GM21423 (cell line): ENCODE measurements at regions not wholly inside any gene's neighbourhood (a gene's known extent, or its start where the extent isn't known, plus 50 kb on each side); places are given as distances from the start of the nearest gene placed in this dataset.
A peak's percentile ranks its signal among the peaks of the same experiment; 100 is the strongest.

Experiments used
- ATAC-seq: cut with Tn5 transposase; IDR thresholded peaks from one replicate; pipeline ENCODE4 v1.9.1; 2021; ENCODE audit warnings: mild to moderate bottlenecking, moderate library complexity; ENCODE audit not compliant: unreplicated experiment

DNA sequence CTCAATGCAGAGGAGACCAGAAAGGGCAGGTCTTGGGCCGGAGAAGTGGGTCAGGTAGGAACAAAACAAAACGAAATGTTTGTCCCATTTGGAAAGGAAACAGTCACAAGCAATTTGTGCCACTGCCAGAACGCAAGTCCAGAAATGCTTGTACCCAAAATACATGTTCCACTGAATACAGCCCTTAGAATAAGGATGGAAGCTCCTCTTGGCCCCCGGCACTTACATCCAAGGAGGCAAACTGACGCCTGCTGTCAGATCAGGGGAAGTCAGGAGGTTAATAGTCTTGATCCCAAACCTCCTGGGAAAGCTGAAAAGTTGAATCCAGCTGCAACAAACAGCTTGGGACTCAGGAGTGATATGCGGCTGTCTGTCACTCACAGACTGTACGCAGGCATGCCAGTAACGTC is 75.9 kb upstream of the GALNT2 start:
- no peak for ATAC-seq

DNA sequence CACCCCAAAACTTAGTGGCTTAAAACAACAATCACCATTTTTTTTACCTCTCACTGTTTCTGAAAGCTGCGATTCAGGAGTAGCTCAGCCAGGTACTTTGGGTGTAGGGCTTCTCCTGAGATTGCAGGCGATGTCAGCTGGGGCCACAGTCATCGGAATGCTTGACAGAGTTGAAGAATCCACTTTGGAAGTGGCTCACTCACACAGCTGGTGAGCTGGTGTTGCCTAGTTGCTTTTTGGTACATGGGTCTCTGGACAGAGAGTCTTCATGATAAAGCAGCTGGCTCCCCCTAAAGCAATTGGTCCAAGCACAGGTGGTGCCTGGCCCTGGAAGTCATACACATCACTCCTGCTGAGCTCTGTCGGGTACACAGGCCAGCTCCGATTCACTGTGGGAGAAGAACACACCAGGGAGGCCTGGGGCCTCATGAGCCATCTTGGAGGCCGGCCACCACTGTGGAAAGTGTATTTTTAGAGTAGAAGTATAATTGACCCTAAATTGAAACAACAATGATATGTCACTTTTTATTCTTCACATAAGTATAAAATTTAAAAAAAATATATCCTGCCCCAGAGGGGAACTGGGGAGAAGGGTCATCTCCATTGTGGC is 75.2 kb upstream of the GALNT2 start:
- no peak for ATAC-seq

DNA sequence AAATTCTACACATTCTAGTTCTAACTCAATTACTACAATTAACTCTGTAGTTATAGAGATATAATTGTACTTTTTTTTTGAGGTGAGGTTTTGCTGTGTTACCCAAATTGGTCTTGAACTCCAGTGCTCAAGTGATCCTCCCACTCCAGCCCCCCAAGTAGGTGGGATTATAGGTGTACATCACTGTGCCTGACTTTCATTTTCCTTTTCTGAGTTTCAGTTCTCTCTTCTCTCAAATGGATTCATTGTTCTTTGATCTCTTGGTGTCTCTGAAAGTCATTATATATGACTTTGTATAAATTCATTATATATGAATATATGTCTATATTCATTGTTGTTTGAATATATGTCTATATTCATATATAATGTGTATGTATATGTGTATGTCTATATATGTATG is 74.0 kb upstream of the GALNT2 start:
- peak; percentile 63 for ATAC-seq

DNA sequence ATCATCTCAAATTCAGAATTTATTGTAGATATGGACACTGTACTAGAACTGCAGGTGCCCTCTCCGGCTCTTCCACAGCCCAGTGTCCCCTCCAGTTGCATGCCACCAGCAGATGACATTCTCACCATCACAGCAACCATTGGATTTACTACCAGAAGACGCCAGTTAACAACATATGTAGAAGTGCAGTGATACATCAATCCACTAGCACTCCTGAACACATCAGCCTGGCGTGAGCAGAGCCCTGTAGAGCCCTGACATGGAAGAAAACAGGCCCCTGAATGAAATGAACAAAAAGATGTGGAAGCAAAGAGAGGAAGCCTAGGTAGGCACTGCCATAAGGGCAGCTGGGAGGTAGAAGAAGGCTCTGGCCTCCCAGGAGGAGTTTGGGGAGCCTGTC is 73.1 kb upstream of the GALNT2 start:
- ATAC-seq, result no peak

DNA sequence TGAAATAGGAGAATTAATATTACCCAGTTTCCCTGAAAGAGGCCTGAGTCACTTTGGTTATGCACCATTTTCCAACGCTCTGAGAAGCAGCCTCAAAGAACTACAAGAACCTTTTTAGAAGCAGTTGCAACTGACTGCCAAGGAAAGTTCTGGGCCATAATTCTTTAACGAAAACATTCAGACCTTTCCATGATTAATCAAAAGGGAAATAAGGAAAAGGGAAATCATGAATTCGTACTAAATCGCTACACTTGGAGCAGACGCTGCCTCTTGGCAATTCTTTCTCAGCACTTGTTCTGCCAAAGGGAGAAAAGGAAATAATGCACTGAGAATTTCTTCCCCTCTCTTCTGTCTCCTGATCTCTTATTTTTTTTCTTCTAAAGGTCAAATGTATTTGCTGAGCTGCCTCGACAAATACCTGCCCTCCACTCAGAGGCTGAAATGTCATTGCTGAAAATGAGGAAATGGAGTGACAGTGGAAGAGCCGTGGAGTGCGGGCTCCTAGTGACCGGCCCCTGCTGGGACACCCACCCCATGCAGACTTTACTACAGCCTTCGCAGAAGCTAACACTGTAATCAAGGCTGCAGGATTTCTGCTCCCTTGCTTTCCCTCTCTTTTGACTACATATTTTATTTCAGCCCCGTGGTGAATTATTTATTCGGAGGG is 67.9 kb upstream of the GALNT2 start:
- ATAC-seq, result no peak

DNA sequence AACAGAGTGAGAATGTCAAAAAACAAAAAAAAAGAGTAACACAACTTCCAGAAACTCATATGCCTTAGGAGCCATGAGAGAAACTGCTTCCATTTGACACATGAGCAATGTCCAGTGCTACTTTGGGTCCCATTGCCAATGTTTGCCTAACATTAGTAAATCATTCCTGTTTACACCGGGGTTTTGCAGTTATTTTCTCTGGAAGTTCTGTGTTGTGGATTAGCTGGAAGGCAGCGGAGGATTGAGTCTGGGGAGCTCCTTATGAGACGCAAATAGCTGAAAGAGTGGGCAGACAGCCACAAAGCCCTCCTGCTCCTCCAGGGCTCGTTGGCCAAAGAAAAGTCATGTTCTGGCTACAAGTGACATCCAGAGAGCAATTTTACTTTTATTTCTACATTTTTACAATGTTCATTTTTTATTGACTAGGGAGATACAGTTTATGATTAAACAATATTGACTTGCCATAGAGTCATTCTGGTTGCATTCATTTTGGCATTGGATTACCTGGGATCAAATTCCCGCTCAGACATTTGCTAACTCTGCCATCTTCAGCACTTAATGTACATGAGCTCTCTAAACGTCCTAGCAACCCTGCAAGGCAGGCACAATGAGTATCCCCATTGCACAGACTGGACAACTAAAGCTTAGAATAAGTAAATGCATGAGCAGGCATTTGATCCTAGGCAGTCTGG is 66.4 kb upstream of the GALNT2 start:
- ATAC-seq, result no peak

DNA sequence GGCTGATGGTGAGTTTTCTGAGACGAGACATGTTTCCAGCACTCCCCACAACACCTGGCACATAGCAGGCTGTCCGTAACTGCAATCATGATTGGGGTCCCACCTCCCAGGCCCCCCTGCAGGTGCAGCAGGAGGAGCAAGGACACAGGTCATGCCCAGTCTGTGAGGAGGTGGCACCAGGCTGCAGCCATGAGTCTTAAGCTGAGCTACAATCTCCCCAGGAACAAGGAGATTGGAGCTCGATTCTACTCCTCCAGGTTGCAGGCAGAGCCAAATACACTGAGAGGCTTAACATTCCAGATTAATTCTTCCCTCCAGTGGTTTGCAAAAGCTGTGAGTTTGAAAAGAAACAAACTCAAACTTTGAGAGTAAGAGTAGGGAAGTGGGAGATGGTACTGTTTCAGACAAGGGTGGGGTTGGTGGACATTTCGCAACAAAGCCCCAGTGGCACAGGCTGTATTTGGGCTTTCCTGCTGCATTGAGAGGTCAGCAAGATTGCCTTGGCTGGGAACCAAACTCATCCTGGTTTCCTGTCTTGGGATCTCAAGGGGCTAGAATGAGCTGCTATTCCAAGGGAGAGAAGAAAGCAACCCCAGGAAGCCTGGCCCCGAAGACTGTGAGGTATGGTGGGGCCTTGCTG is 64.8 kb upstream of the GALNT2 start:
- ATAC-seq, result no peak

DNA sequence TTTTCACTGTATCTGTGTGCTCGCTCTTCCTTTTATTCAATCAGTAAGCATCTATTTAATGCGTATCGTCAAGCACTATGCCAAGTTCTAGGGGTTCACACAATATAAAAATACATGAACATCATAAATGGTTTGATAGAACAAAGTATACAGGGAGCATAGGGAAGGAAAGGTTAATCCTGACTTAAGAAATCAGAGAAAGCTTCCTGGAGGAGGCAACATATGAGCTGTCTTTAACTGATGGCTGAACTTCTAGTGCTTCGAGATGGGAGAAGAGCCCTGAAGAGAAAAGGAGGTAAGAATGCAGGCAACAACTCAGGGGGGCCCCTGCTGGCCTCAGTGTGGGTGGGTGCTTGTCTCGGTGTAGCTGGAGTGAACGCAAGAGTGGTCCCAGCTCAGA is 63.6 kb upstream of the GALNT2 start:
- ATAC-seq, result no peak

DNA sequence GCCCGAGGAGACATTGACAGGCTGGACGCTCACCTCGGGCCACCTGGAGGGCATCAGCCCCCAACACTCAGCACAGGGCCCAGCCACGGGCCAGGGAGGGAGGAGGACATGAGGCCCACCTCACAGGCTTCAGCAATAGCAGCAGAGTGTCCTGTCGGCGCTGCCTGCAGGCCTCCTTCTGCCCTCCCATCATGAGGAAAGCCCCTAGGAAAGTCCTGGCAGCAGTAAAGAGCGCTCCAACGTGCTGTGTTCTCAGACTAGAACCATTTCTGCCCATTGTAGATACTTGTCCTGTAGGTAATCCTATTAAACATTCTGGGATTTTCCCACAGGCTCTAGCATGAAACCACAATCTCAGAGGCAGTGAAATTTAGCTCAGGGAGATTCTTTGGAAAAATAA is 62.0 kb upstream of the GALNT2 start:
- ATAC-seq, result no peak

DNA sequence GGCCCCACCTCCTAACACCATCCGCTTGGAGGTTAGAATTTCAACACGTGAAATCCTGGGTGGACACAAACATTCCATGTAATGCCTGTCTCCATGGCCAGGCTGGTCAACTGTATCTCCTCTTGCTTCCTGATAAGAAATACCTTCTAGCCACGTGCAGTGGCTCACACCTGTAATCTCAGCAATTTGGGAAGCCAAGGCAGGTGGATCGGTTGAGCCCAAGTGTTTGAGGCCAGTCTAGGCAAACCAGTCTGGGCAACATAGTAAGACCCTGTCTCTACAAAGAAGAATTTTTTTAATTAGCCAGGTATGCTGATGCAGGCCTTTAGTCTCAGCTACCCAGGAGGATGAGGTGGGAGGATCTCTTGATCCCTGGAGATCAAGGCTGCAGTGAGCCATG is 58.3 kb upstream of the GALNT2 start:
- no peak for ATAC-seq

DNA sequence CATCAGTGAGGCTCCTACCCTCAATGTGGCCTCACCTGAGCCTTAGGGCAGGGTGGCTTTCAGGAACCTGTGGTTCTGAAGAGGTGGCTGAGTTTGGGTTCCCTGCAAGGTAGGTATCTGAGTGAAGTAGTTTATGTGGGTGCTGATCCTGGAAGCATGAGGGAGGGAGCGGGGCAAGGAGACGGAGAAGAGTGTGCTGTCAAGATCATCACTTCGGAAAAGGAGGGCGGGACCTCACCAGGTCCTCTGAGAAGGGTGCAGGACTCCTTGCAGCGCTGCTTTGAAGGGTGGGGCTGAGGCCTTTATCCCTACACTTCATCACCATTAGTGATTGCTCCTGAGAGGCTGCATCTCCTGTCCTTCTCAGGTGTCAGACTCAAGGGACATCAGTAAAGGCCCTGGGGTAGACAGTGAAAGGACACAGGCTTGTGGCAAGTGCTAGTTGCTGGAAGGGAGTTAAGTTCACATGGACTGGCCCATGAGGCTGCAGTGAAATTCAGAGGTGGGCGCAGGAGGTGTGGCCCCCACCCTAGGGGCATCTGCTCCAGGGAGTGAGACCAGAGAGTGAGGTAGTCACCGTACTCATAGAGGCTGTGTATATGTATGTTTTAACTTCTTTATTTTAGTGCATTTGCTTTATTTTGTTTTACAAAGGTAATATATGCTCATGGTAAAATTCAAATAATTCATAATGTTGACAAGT is 57.3 kb upstream of the GALNT2 start:
- ATAC-seq, result no peak

DNA sequence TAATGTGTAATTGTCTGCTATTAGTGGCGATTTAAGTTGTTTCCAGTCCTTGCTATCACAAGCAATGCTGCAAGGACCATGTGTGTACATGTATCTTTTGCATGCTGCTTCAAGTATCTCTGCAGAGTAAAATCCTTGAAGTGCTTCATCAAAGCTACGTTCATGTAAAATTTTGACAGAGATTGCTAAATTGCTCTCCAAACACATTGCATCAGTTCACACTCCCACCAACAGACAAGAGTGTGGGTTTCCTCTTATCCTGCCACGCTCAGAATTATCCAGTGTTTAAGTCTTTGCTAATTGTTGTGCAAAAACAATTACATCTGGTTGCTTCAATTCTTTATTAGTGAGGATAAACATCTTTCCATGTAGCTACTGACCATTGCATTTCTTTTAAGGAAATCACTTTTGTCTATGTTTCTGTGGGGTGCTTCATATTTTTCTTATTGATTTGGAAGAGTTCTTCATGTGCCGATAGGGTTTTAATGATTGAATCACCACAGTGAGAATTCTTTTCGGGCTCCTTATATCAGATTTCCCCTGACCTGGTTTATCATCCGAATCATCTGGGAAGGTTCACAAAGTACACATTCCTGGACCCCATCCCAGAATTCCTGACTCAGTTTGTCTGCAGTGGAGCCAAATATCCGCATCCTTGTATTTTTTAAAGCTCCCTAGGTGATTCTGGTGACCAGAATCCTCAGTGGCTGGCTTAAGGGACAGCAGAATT is 56.3 kb upstream of the GALNT2 start:
- ATAC-seq, result no peak

DNA sequence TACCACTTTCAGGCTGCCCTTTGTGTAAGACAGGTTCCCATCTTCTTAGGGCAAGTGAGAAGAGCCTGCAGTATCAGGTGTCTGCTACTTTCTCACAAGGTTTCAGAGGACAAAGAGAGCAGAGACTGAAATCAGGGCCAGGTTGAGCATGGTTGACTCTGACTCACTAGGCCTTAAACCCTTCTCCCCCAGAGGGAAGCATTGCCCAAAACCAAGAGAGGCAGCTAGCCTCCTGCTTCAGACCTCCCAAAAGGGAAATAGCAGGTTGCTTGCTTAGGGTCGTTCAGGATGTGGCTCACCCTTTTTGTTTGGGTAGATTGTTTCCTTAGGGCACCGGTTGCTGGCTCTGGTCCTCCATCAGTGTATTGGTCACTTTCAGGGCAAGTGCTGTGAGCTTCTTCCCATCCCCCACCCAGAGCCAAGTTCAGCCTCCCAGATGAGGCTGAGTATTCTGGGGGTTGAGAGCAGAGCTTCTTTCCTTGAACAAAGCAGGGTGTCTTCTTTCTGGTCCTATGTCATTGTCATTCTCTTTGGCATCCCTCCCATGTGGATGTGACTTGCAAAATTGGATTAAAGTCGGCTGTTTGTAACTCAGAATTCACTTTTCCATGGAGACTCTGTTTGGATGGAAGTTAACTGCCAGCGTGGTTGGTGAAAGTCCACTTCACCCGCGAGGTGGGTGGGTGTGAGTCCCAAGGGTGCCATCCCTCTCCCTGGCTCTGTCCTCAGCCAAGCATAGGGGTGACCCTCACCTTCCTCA is 55.5 kb upstream of the GALNT2 start:
- no peak for ATAC-seq

DNA sequence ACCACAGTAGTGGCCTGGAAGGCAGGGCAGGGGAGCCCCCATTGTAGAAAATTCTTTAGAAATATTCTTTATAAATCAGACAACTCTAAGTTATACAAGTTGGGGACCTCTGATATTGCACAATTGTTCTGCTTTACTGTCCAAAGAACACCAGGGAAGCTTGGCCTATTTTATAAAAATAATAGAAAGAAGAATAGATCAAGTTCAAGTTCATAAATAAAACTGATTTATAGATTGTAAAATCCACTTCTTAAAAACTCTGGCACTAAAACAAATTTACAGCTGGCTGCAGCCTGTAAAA is 55.0 kb upstream of the GALNT2 start:
- ATAC-seq, result no peak

DNA sequence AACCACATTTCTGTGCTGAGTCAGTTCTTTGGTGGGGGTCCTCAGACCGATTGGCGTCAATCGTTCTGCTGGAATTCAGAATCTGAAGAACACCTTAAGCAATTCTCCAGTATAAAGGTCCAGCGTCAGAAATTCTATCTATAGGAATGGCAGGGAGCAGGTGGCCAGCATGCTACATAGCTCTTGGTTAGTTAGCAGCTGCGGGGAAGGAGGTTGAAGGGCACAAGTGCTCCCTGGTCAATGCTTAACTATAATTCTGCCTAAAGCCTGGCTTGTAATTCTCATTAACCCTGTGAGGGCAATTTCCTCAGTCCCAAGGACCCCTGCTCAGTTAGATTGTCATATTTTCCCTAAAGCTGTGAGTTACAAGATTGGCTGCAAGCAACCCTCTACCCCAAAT is 54.3 kb upstream of the GALNT2 start:
- no peak for ATAC-seq

DNA sequence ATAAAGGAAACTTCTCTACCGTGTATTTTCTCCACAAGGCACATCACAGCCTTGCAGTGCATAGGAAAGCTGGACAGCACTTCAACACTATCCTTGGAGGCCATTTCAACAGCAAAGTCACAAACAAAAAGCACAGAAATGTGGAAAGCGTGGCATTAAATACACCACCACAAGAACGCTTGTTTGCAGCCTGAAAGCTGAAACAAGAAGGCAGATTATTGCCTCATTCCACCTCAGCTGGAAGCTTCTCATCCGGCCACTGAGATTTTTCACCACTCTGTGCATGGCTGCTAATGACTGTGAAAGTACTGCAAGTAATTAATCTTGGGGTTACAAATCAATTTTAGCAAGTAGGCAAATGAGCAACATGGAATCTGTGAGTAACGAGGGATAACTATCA is 50.9 kb upstream of the GALNT2 start:
- ATAC-seq, result no peak
